Stimulated activated effector memory CD8-positive, alpha-beta T cell treated with anti-CD3 and anti-CD28 coated beads, Interleukin-12 subunit alpha, Interleukin-12 subunit beta, amount 100 ng/mL, for 72 hours (primary cell): ENCODE measurements at regions not wholly inside any gene's neighbourhood (a gene's known extent, or its start where the extent isn't known, plus 50 kb on each side); places are given as distances from the start of the nearest gene placed in this dataset.
"Not testable (repeated sequence)": the region's sequence is repeated elsewhere in the genome, so short reads cannot be mapped to it uniquely, and the experiment has no call there.

ENCODE experiments used
- ATAC-seq: fragments of 150-1000 bp; cut with Tn5 transposase; 2 replicates; pipeline ENCODE4 v1.10.0; 2021
- DNase-seq, 2 donors: peaks; one replicate each; pipeline ENCODE4 v3.0.0; 2021 to 2022; ENCODE audit warnings: low spot score in 2 of 2
- H3K27ac Mint-ChIP-seq: one replicate; pipeline ENCODE4 v1.8.0; 2022; ENCODE audit warnings: mild to moderate bottlenecking, mixed read lengths
- H3K36me3 Mint-ChIP-seq: one replicate; pipeline ENCODE4 v1.8.0; 2022; ENCODE audit warnings: mild to moderate bottlenecking, mixed read lengths
- H3K4me1 Mint-ChIP-seq: one replicate; pipeline ENCODE4 v1.8.0; 2022; ENCODE audit warnings: mixed read lengths
- H3K4me3 Mint-ChIP-seq: one replicate; pipeline ENCODE4 v1.8.0; 2022; ENCODE audit warnings: mild to moderate bottlenecking, mixed read lengths
- H3K9me3 Mint-ChIP-seq: one replicate; pipeline ENCODE4 v1.8.0; 2022; ENCODE audit warnings: mixed read lengths

GRCh38 chr5:1734908-1735289, 64.7 kb downstream of the MRPL36 start:
- DNase-seq (no peak), ATAC-seq (no peak)
- no peaks in the 10 kb centered on the region for H3K36me3 Mint-ChIP-seq
- H3K4me1 Mint-ChIP-seq, result no peaks in the 10 kb centered on the region
- no peak overlapping the region for H3K27ac Mint-ChIP-seq
- H3K4me3 Mint-ChIP-seq, result no peak overlapping the region
- H3K9me3 Mint-ChIP-seq, result no peaks in the 10 kb centered on the region

- H3K9me3 Mint-ChIP-seq, result no peaks in the 10 kb centered on the region
- no peak overlapping the region for H3K27ac Mint-ChIP-seq
- ATAC-seq (no peak), DNase-seq (peak in 1 of 2 donors; percentile 32)
- no peaks in the 10 kb centered on the region for H3K4me1 Mint-ChIP-seq
- no peaks in the 10 kb centered on the region for H3K36me3 Mint-ChIP-seq
- H3K4me3 Mint-ChIP-seq, result no peak overlapping the region
Observed at GRCh38 chr5:1734271-1734907, 65.2 kb downstream of the MRPL36 start.

- ATAC-seq (no peak), DNase-seq (peak in 1 of 2 donors; percentile 30)
- Mint-ChIP-seq H3K27ac (no peak overlapping the region), H3K4me1 (no peaks in the 10 kb centered on the region), H3K9me3 (no peaks in the 10 kb centered on the region), H3K36me3 (no peaks in the 10 kb centered on the region), H3K4me3 (no peak overlapping the region)
Observed at GRCh38 chr5:1733369-1733768, 66.3 kb downstream of the MRPL36 start.

GRCh38 chr5:1732945-1733344, 66.7 kb downstream of the MRPL36 start:
- H3K4me3 Mint-ChIP-seq, result no peak overlapping the region
- H3K27ac Mint-ChIP-seq, result no peak overlapping the region
- no peaks in the 10 kb centered on the region for H3K9me3 Mint-ChIP-seq
- H3K4me1 Mint-ChIP-seq, result no peaks in the 10 kb centered on the region
- ATAC-seq, result no peak
- H3K36me3 Mint-ChIP-seq, result no peaks in the 10 kb centered on the region
- peak in 1 of 2 donors; percentile 36 for DNase-seq

GRCh38 chr5:1732238-1732941, 67.2 kb downstream of the MRPL36 start:
- ATAC-seq (peak; percentile 12), DNase-seq (peak in 1 of 2 donors; percentile 35)
- Mint-ChIP-seq H3K27ac (no peak overlapping the region), H3K4me1 (no peaks in the 10 kb centered on the region), H3K36me3 (no peaks in the 10 kb centered on the region), H3K4me3 (no peak overlapping the region), H3K9me3 (no peaks in the 10 kb centered on the region)

GRCh38 chr5:1731855-1732237, 67.8 kb downstream of the MRPL36 start:
- not testable (repeated sequence) for H3K27ac Mint-ChIP-seq, H3K4me1 Mint-ChIP-seq, ATAC-seq, H3K36me3 Mint-ChIP-seq, H3K4me3 Mint-ChIP-seq, H3K9me3 Mint-ChIP-seq
- DNase-seq, result peak in 1 of 2 donors; percentile 25

- no peaks in the 10 kb centered on the region for H3K9me3 Mint-ChIP-seq
- H3K27ac Mint-ChIP-seq, result no peak overlapping the region
- DNase-seq (peak in 1 of 2 donors; percentile 28), ATAC-seq (no peak)
- no peak overlapping the region for H3K4me3 Mint-ChIP-seq
- H3K36me3 Mint-ChIP-seq, result no peaks in the 10 kb centered on the region
- H3K4me1 Mint-ChIP-seq, result no peaks in the 10 kb centered on the region
Observed at GRCh38 chr5:1731091-1731639, 68.5 kb downstream of the MRPL36 start.

- no peak for DNase-seq
- Mint-ChIP-seq H3K27ac (no peak overlapping the region), H3K36me3 (no peaks in the 10 kb centered on the region), H3K4me1 (peaks cover 4% of the 10 kb centered on the region), H3K4me3 (no peak overlapping the region), H3K9me3 (no peaks in the 10 kb centered on the region)
- no peak for ATAC-seq
Observed at GRCh38 chr5:1730487-1730847, 69.2 kb downstream of the MRPL36 start.

- H3K4me1 Mint-ChIP-seq, result peaks cover 7% of the 10 kb centered on the region
- no peaks in the 10 kb centered on the region for H3K9me3 Mint-ChIP-seq
- H3K27ac Mint-ChIP-seq, result no peak overlapping the region
- DNase-seq (peak in 1 of 2 donors; percentile 28), ATAC-seq (no peak)
- H3K36me3 Mint-ChIP-seq, result no peaks in the 10 kb centered on the region
- H3K4me3 Mint-ChIP-seq, result no peak overlapping the region
Observed at GRCh38 chr5:1729641-1730486, 69.8 kb downstream of the MRPL36 start.

- DNase-seq (no peak), ATAC-seq (no peak)
- Mint-ChIP-seq H3K9me3 (no peaks in the 10 kb centered on the region), H3K4me1 (peaks cover 7% of the 10 kb centered on the region), H3K4me3 (no peak overlapping the region), H3K27ac (no peak overlapping the region), H3K36me3 (no peaks in the 10 kb centered on the region)
Observed at GRCh38 chr5:1728846-1729245, 70.8 kb downstream of the MRPL36 start.

- H3K9me3 Mint-ChIP-seq, result no peaks in the 10 kb centered on the region
- H3K4me1 Mint-ChIP-seq, result peaks cover 7% of the 10 kb centered on the region
- no peak overlapping the region for H3K27ac Mint-ChIP-seq
- no peak for ATAC-seq
- peak; percentile 0 to 32 for DNase-seq
- H3K4me3 Mint-ChIP-seq, result no peak overlapping the region
- H3K36me3 Mint-ChIP-seq, result no peaks in the 10 kb centered on the region
Observed at GRCh38 chr5:1727571-1727970, 72.1 kb downstream of the MRPL36 start.

- Mint-ChIP-seq H3K36me3 (no peaks in the 10 kb centered on the region), H3K4me3 (no peak overlapping the region), H3K9me3 (no peaks in the 10 kb centered on the region), H3K4me1 (peaks cover 7% of the 10 kb centered on the region), H3K27ac (no peak overlapping the region)
- ATAC-seq (no peak), DNase-seq (peak; percentile 1 to 30)
Observed at GRCh38 chr5:1726956-1727355, 72.7 kb downstream of the MRPL36 start.

- no peak overlapping the region for H3K27ac Mint-ChIP-seq
Observed at GRCh38 chr5:1726469-1726865, 73.2 kb downstream of the MRPL36 start.

GRCh38 chr5:1725641-1726468, 73.8 kb downstream of the MRPL36 start:
- Mint-ChIP-seq H3K27ac (no peak overlapping the region), H3K9me3 (no peaks in the 10 kb centered on the region), H3K4me3 (peak overlapping the region; percentile 28), H3K4me1 (peaks cover 7% of the 10 kb centered on the region), H3K36me3 (no peaks in the 10 kb centered on the region)
- DNase-seq (peak; percentile 0 to 30), ATAC-seq (no peak)

More at GRCh38 chr5:1726469-1726865, 73.2 kb downstream of the MRPL36 start:
- ATAC-seq (no peak), DNase-seq (peak; percentile 1 to 33)
- Mint-ChIP-seq H3K9me3 (no peaks in the 10 kb centered on the region), H3K4me1 (peaks cover 7% of the 10 kb centered on the region), H3K4me3 (no peak overlapping the region), H3K36me3 (no peaks in the 10 kb centered on the region)
